ENCODE measurements at regions not wholly inside any gene's neighbourhood (a gene's known extent, or its start where the extent isn't known, plus 50 kb on each side); places are given as distances from the start of the nearest gene placed in this dataset.

DNA sequence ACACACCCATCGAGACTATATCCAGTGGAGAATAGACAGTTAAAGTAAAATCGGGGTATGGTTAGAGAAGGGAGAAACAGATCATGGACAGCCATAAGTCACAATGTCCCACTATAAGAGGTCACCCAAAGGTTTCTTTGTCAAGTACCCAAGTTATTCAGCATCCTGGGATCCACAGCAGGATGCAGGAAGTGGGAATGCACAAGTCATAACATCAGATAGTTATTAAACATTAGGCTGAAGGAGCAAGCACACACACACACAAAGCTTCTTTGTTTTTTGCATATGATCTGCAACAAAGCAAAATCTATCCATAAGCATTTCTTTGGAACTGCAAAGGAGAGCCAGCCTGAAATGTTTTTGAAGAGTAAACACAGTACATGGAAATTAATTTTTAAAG, 111.6 kb downstream of the NOC3L start:
- TF ChIP-seq EZH2 (IDR thresholded peaks at IDR 0.05; ENCODE audit: insufficient read depth, low read length) (no peak), CTCF (IDR thresholded peaks at IDR 0.05; ENCODE audit: insufficient read depth, low read depth, low read length) (no peak)
